ENCODE measurements at regions not wholly inside any gene's neighbourhood (a gene's known extent, or its start where the extent isn't known, plus 50 kb on each side); places are given as distances from the start of the nearest gene placed in this dataset.
A peak's percentile ranks its signal among the peaks of the same experiment; 100 is the strongest.

DNA sequence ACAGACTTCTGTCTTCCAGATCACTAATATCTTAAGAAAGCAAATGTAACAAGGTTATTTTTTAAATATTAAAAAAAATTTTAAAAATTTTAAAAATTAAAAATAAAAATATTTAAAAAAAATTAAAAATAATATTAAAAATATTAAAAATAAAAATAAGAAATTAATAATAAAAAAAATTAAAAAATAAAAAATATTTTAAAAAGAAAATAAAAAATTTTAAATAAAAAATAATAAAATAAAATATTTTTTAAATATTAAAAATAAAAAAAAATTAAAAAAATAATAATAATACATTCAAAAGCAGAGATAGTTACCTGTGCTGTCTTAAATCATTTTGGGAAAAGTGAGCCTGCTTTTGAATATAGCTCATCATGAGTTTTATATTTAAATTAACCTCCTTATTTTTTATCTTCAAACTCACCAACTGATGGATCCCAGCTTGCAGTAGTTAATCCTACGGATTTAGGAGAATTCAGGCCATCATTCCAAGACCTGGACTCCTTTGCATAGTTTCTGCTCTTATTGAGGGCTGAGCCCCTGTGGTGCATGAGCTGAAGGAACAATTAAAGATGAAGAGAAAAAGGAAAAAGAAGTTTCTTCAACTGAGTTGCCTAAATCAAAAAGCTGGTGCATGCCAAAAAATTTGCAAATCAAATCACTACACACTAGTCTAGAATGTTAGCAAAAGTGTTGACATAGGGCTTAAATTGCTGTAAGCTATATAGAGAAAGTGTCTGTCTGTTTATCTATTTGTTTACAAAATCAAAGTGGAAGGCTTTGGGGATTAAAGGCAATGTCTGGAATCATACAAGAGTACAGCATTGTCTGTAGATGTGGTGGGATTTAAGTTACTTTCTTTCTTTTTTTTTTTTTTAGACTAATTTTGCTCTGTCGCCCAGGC is 50.5 kb upstream of the ZNF438 start:
- ATAC-seq: no peak

DNA sequence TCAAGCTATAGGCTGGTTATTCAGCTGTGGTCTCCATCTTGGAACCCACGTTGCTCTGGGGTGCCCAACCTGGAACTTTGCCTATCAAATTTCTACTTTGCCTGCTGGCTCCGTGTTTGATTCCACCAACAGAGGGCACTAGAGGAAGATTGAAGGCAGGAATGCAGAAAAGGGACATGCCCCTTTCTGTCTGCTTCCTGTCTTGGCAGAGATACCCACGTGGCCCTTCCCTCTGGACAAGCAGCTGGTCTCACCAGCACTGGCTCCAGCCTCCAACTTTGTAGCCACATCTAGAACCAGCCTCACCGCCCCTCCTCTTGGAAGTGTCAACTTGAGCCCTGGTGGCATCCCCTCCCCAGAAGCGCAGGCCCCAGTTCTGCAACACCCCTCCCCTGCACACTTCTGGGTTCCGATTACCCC is 52.1 kb upstream of the ZNF438 start:
- peak; percentile 38 for ATAC-seq

DNA sequence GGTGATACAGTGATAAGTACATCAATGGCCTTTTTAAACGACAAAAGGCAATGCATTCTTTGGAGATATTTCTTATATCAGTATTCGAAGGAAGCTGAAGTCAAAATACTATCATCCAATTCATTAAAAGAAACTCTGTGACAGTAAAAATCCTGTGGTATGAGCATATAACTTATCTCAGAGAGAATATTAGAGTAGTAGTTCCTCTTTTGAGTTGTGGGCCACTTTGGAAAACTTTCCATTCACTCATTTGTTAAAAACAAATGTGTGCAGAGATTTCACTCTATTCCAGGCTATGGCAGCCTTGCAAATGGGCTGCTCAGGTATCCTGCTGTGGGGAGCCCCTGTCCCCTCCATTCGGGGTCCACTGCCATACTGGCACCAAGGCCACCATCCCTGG is 55.3 kb upstream of the ZNF438 start:
- ATAC-seq: no peak

DNA sequence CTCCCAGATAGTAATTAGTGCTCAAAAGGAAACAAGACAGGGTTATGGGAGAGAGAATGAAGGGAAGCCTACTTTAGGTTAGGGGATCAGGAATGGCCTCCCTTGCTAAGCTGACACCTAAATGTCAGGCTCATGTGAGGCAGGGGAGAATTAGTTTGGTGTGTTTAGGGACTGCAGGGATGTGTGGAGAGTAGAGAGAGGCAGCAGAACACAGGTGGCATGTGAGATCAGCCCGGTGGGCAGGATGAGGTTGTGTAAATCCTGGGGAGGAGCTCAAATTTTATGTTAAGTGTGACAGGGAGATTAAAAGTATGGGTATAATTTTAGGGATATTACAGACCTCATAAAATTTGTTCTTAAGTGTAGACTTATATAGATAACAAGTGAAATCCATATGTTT is 56.2 kb upstream of the ZNF438 start:
- no peak for ATAC-seq

DNA sequence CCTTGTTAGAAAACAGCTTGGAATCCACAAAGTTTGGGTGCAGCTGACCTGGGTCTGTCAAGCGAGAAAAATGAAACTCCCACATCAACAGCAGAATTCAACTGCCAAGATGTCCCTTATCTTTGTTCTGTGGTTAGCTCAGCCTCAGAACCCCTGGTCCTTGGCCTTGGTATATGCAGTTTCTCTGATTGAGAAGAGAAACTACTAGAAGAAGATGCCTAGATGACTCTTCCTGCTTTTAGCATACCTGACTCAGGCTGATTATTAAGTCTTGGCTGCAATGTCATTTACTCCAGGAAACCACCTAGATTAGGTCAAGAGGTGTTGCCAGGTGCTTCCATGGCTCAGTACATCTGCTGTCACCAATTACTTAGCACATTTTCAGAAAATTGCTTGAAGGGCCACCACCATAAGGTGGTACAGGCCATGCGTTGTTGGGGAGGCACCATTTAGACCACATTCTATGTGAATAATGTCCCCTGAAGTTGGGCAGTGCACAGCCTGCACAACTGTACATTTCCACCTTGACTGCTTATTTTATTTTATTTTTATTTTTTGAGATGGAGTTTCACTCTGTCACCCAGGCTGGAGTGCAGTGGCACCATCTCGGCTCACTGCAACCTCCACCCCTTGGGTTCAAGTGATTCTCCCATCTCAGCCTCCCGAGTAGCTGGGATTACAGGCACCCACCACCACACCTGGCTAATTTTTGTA is 59.4 kb upstream of the ZNF438 start:
- peak; percentile 22 for ATAC-seq

DNA sequence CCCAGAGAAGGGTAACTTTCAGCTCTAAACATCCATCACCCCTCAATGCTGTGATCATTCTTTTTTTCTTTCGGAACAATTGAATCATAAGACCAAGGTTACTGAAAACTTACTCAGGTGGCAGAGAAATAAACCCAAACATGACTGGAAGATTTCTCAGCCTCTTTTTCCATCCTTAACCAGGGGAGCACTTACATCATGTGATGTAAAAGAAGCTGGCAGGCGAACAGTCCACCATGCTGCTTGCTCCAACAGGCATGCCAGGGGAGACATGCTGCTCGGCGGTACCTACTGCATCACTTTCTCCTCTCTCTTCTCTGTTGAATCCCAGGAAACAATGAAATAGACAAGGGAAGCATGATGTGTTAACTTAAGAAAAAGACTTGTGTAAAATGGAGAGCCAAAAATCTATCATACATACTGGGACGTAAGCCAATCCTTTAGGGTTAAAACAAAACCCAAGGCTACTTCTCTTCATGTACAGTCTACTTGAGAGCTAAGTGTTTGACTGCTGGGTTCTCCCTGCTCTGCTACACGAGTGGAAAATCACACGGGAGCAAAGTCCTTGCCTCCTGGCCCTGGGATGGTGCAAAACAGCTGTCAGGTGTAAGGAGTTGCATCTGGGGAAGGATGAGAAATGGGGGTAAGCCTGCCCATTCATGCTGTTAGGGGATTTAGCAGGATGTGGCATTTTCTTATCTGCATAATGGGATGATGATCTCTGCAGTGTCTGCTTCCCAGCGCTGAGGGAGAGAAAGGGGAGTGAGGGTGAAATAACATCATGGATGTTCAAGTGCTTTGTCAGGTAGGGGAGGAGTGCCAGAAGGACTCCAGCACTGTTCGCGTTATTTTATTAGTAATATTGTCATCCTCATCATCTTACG is 64.3 kb upstream of the ZNF438 start:
- ATAC-seq: no peak

DNA sequence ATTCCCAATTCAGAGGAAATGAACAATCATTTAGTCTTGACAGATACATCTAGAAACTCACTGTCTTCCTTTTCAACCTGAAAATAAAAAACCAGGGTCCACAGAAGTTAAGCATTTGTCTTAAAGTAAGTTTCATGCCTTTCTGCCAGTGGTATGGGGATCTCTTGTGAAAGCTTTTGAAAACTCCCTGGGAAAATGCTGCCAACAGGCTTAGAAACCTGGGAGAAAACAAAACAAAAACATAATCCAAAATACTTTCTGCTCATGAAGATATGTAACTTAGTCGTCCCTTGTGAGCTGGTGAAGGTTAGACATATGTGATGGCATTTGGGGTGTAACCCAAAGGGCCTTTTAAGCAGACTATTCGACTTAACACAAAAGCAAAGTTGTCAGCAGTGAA is 66.4 kb upstream of the ZNF438 start:
- no peak for ATAC-seq

DNA sequence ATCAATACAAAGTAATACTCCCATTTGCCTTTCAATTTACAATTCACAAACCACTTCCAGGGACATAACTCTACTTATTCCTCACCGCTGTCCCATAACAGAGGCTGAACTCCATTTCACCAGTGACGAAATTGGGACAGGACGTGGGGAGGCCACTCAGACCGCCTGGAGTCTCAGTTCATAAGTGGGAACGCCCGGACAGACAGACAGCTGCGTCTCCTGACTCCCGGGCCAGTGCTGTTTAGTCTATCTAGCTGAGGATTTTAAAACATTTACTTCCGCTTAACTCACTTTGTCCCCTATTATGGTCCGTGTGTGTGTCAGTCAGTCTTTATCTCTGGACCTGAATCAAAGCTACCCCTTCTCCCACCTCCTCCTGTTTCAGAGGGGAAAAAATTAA is 67.4 kb upstream of the ZNF438 start:
- no peak for ATAC-seq

DNA sequence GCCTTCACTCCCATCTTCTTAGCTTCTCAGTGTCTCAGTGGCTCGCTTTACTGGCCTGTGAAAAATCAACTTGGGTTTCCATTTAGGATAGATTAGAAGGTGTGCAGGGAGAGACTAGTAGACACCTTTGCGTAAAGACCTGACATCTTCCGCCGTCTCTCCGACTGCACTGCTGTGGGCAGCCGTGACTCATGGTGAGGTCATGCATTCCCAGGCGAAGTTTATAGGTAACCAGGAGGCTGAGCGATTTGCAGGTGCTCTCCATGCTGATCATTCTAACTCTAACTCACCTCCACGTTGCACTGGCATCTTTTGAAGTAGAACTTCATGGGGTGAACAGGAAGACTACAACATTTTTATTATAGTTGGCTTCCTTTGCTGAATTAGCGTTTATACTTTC is 68.0 kb upstream of the ZNF438 start:
- ATAC-seq: peak; percentile 75

DNA sequence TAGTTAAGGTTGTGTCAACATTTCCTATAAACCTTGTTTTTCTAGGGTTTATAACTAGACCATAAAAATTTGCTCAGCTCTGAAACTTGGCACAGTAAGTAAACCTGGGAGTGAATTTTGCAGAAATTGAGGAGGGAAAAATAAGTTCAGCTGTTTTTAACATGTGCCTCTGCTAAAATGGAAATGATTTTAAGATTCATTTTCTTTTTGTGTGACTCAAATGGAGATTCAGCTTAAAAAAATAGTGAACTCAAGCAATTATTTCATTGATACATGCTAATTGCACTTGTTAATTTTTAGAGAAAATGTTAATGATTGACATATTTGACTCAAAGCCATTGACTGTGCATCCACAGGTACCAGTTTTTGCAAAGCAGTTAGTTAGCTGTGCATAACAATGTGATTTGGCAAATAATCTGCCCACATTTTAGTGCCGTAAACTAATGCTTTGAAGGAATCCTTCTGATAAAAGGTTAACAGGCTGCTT is 68.5 kb upstream of the ZNF438 start:
- no peak for ATAC-seq

DNA sequence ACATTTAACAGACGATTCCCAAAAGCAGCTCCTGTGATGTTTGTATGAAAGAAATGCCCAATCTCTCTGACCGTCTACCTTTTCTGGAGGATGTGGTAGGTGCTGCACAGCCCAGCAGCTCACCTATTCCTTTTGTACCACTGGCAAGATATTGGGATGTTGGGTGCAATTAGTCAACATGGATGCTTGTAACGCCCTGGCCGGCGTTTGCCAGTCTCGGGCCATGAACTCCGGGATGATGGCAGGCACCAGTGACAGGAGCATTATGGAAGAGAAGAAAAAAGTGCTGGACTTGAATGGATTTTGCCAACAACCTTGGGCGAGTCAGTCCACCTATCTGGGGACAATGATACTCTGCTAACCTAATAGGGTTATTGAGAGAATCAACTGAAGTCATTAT is 69.0 kb upstream of the ZNF438 start:
- ATAC-seq: no peak

DNA sequence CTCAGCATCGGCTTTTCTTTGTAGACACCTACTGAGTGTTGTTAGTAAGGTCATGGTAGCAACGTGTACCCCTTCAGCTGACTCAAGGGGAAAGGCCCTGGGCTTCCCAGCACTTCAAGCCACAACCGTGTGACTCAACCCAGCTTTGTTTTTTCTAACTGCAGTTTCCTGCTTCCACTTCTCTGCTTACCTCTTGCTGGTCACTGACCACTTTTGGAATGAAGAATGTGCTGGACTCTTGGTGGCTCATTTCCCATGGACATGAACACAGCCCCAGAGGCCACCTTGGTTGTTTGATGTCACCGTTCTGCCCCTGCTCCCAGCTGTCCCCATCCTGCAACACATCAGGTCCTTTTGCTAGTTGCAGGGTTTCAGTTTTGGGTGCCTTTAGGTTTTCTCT is 69.5 kb upstream of the ZNF438 start:
- ATAC-seq: peak; percentile 80

DNA sequence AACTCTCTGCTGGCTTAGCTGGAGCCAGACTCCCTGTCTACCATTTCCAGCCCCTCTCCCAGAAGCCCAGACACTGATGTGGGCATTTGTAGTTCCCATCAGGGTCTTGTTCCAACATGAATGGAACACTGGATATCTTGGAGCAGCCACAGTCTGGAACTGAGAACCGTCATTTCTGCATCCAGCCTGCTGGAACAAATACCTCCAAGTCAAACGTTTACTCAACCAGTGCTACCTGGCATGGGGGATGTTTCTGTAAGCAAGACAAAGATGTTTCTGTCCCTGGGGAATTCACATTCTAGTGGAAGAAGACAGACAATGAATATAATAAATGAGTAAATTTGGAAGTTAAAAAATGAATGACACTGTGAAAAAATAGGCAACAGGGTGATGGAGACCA is 70.8 kb upstream of the ZNF438 start:
- ATAC-seq: no peak

DNA sequence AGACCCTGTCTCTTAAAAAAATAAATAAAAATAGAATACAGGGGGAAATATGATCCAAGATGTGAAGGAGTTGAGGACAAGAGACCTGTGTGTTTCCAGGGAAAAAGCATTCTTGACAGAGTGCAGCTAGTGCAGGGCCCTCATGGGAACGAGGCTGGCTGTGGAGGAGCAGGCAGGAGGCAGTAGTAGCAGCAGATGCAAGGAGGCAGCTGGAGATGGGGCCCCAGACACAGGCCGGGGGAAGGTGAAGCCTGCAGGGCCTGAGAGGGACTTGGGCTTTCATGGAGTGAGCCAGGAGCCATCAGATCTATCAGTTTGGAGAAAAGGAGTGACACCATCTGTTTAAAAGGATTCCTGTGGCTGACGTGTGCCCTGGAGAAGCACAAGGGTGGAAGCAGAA is 71.4 kb upstream of the ZNF438 start:
- no peak for ATAC-seq

DNA sequence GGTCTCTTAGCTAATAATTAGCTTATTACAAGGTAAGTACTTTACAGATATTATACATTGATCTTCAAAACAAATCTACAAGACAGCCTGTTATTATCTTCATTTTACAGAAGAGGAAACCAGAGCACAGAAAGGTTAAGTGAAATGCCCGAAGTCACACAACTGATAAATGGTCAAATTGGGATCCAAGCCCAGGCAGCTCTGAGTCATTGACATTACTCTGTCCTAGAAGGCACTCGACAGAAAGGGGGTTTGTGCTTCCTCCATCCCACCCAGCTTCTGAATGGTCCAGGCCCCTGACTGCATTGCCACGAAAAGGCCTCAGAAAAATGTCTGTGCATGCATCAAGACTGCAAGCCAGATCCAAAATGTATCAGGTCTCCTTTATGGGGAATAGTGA is 81.3 kb upstream of the ZNF438 start:
- ATAC-seq: no peak

DNA sequence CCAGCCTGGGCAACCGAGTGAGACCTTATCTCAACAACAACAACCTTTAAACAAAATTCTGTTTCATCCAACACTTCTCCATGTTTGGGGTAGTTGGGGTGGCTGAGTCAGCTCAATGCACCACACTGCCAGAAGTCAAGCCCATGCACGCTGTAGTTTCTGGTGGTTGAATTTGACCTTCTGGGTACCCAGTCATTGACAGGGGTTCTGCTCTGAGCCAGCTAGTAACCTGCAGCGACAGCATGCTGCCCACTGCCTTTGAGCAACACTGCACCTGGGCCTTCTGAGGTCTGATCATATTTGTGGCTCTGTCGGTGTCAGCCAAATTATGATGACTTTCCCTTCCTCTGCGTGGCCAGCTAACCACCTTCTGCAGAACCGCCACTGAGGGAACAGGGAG is 84.6 kb upstream of the ZNF438 start:
- no peak for ATAC-seq

DNA sequence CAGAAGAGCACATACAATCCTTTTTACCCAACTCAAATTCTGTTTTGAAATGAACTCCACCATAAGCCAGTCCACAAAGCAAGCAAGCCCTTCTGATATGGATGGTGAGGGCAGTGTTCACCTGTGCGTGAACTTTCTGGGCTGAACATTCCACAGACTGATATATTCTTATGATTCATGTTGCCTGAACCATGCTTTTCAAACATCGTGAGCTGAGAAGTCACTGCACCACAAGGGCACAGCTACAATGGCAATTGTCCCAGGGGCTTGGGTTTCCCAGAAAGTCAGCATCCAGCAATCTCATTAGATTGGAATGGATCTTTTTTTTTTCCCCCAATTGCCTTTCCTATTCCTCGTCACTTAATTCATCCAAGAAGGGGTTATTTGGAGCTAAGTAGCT is 86.9 kb upstream of the ZNF438 start:
- ATAC-seq: no peak

DNA sequence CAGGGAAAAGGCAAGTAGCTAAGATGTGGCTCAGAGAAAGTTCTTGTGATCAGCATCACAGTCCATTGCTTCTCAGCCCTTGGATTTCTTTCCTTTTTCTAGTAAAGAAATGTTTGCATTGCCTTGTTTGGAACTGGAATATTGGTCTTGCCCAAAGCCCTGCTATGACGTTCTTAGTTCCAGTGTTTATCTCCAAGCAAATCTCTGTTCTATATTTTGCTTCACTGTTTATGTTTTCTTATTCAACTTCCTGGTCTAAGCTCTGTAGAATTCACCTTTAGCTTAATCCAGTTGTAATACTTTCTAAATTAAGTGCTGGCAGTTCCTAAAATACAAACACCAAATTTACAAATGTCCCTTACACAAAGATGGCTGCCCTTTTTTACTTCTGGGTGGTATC is 88.7 kb upstream of the ZNF438 start:
- no peak for ATAC-seq

DNA sequence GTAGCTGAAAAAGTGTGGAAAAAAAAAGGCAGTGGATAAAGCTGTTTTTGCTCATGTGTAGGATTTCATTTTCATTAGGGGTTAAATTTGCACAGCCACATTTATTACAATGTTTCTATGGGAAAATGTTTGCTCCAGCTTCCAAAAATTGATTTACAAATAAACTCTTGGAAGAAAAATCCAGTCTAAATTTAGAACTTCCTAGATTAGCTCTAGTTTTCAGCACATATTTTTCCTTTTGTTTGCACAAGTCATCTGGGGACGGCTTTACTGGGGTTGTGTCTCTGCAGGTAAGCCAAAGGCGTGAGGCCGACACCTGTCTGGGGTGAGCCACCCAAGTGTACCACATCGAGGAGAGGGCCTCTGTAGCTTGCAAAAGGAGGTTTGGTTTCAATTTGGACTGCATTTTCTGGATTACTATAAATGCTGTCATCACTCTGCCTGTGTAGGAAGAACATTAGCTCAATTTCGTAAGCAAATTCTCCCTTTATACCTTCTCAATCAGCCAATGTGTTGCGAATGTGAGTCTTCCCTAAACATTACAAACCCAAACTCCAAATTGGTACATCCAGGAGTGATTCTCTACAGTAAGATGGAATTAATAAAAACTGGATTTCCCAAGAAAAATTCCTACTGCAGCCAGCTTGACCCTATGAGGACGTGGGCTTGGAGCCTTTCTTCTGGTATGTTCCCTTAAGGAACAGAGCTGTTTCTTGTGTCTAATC is 89.5 kb upstream of the ZNF438 start:
- no peak for ATAC-seq

DNA sequence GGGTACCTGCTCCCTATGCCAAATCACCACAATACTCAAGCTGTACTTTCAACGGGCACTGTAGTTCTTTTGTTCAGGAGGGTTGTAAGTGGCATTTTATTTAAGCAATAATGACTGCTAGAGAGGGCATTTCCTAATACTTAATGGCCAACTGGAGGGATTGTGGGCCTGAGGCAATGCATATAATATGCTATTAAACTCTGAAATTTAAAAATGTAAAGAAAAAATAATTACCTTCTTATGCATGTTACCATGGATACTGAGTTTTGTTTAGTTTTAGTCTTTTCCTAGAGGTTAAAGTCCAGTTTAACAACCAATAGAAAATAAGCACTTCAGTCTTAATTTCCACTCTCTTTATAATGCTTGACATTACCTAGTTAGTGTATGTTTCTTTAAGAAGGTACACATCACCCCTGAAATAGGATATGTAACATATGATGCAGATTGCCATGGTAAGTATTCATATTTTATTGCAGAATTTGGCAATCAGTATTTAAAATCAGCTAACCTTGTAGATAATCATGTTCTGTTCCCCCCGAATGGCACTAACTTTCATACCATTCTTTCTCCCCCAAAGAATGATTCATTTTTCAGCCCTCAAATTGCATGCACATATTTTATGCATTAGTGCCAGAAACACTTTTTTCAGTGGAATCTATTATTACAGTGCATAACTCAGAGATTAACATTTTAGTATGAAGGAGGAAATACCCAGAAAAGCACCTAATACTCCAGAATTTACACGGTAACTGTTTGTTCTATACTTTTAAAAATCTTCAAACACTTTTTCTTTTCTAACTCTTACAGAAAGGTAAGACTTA is 90.3 kb upstream of the ZNF438 start:
- ATAC-seq: no peak

DNA sequence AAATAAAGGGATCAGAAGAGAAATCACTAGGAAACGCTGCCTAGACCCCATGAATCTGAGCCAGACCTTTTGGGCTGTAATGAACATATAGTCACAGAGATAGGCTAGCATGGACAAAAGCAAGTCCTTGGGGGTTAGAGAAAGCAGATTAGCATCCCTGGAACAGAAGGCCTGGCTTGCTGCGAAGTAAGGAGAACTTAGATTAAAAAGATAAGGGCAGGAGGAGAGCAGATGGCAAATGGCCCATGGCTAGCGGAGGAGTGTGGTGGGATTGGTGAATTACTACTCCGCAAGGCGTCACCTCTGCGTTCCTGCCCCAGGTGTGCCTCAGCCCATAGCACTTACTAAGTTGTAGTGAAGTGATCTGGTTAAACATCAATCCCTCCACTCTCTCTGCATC is 92.3 kb upstream of the ZNF438 start:
- ATAC-seq: no peak

Data from esophagus mucosa (tissue), 1 donor.